Endothelial cell of umbilical vein (primary cell): ENCODE measurements at regions not wholly inside any gene's neighbourhood (a gene's known extent, or its start where the extent isn't known, plus 50 kb on each side); places are given as distances from the start of the nearest gene placed in this dataset.

ENCODE experiments used
- BruUV-seq: library from RNA; stranded (reverse); fragments of 400-500 nt; replicated peaks from 2 replicates; lab custom pipeline; 2021; lab: Mats Ljungman, UMichigan
- CTCF ChIA-PET: fragments of 300-600, 350-600 bp; sonication (Branson Sonifier 250); formaldehyde crosslinking; loops from one replicate; lab custom pipeline; 2021; ENCODE audit warnings: antibody characterized with exemption, inconsistent platforms; lab: Charles Lee
- POLR2A ChIA-PET: fragments of 300-600, 350-600 bp; sonication (Branson Sonifier 250); formaldehyde crosslinking; loops from one replicate; lab custom pipeline; 2021; ENCODE audit warnings: antibody characterized with exemption, inconsistent platforms; lab: Charles Lee
- DNase-seq: peaks from one replicate; pipeline ENCODE4 v3.0.0-alpha.2; 2011; ENCODE audit warnings: low read depth, low spot score
- FAIRE-seq: peaks from 2 replicates; lab custom pipeline; 2011; peaks lifted over from hg19 to GRCh38; lab: Jason Lieb, UNC
- H2AFZ ChIP-seq: 2 replicates; pipeline ENCODE4 v1.6.0; 2012; ENCODE audit warnings: low read depth, low read length, control low read depth, inconsistent platforms
- H3K27ac ChIP-seq: 2 replicates; pipeline ENCODE4 v1.5.1; 2011; ENCODE audit warnings: low read depth, mild to moderate bottlenecking, control low read depth, low read length, moderate library complexity; ENCODE audit not compliant: insufficient read depth
- H3K27me3 ChIP-seq, 2 experiments: 2 replicates each; pipeline versions ENCODE4 v1.6.0 to v1.6.1; 2011; ENCODE audit warnings: low read length in 2 of 2, mixed read lengths in 1 of 2; ENCODE audit not compliant: control insufficient read depth in 2 of 2, insufficient read depth in 2 of 2
- H3K36me3 ChIP-seq, 2 experiments: 2 replicates in 1 of 2; 3 replicates in 1 of 2; pipeline ENCODE4 v1.5.1; 2011; ENCODE audit warnings: low read length in 2 of 2, mild to moderate bottlenecking in 1 of 2, moderate library complexity in 1 of 2; ENCODE audit not compliant: control insufficient read depth in 2 of 2, insufficient read depth in 2 of 2; ENCODE audit errors: extremely low read depth in 1 of 2
- H3K4me1 ChIP-seq: 3 replicates; pipeline ENCODE4 v1.5.1; 2011; ENCODE audit warnings: mild to moderate bottlenecking, low read length; ENCODE audit not compliant: control insufficient read depth, insufficient read depth; ENCODE audit errors: extremely low read depth
- H3K4me2 ChIP-seq: 2 replicates; pipeline ENCODE4 v1.6.1; 2011; ENCODE audit warnings: low read length, control low read depth, mixed read lengths; ENCODE audit not compliant: insufficient read depth
- H3K4me3 ChIP-seq, 3 experiments: fragments of 200-600 bp in 1 of 3; sonication (generic), shearing (Covaris generic) in 1 of 3; replicated peaks in 1 of 3; 2 replicates each; pipeline ENCODE4 v1.5.1; 2011 to 2016; ENCODE audit warnings: control low read depth in 3 of 3, low read length in 3 of 3, mild to moderate bottlenecking in 2 of 3, inconsistent platforms in 1 of 3, low read depth in 1 of 3, moderate library complexity in 1 of 3; ENCODE audit not compliant: insufficient read depth in 1 of 3
- H3K79me2 ChIP-seq: 2 replicates; pipeline ENCODE4 v1.6.0; 2012; ENCODE audit warnings: low read length, inconsistent platforms; ENCODE audit not compliant: control insufficient read depth, insufficient read depth
- H3K9ac ChIP-seq: replicated peaks from 2 replicates; pipeline ENCODE3; 2011; ENCODE audit warnings: low read length, control low read depth; ENCODE audit not compliant: insufficient read depth; ENCODE audit errors: extremely low read depth
- H3K9me1 ChIP-seq: replicated peaks from 3 replicates; pipeline ENCODE4 v1.6.0; 2011; ENCODE audit warnings: mild to moderate bottlenecking, low read length; ENCODE audit not compliant: control insufficient read depth, insufficient read depth; ENCODE audit errors: extremely low read depth
- H3K9me3 ChIP-seq: replicated peaks from 2 replicates; pipeline ENCODE4 v1.5.1; 2012; ENCODE audit warnings: low read length, inconsistent platforms; ENCODE audit not compliant: control insufficient read depth, insufficient read depth
- H4K20me1 ChIP-seq: replicated peaks from 2 replicates; pipeline ENCODE3; 2011; ENCODE audit warnings: mild to moderate bottlenecking, low read length; ENCODE audit not compliant: control insufficient read depth, insufficient read depth; ENCODE audit errors: extremely low read depth
- EZH2 ChIP-seq: IDR thresholded peaks from 2 replicates; pipeline ENCODE4 v1.6.1; 2012; ENCODE audit warnings: borderline replicate concordance, low read depth, mild to moderate bottlenecking, moderate library complexity, low read length, inconsistent platforms; ENCODE audit not compliant: severe bottlenecking
- FOS ChIP-seq: IDR thresholded peaks from 2 replicates; pipeline ENCODE4 v1.6.1; 2011; ENCODE audit warnings: mild to moderate bottlenecking, low read length, moderate library complexity, borderline replicate concordance; ENCODE audit not compliant: insufficient read depth
- GATA2 ChIP-seq: IDR thresholded peaks from 2 replicates; pipeline ENCODE4 v1.7.0; 2011; ENCODE audit warnings: low read depth, mild to moderate bottlenecking, moderate library complexity, mixed read lengths, low read length; ENCODE audit not compliant: insufficient read length, insufficient read depth
- JUN ChIP-seq: IDR thresholded peaks from 2 replicates; pipeline ENCODE4 v1.6.1; 2011; ENCODE audit warnings: borderline replicate concordance, low read depth; ENCODE audit not compliant: insufficient read length, insufficient read depth
- MAX ChIP-seq: IDR thresholded peaks from 2 replicates; pipeline ENCODE4 v1.6.1; 2011; ENCODE audit not compliant: insufficient read depth, insufficient read length
- MYC ChIP-seq: IDR thresholded peaks from one replicate; pipeline ENCODE4 v1.6.1; 2011; ENCODE audit warnings: mild to moderate bottlenecking, low read depth, low read length
- POLR2A ChIP-seq: IDR thresholded peaks from 2 replicates; pipeline ENCODE4 v1.6.1; 2012; ENCODE audit warnings: low read depth, mild to moderate bottlenecking, control low read depth, low read length
- POLR2AphosphoS5 ChIP-seq: IDR thresholded peaks from 2 replicates; pipeline ENCODE4 v1.6.1; 2012; ENCODE audit warnings: low read depth, mild to moderate bottlenecking, control low read depth, low read length, moderate library complexity; ENCODE audit not compliant: insufficient read depth
- dilution Hi-C: fragments of 300-500 bp; cut with MboI; formaldehyde crosslinking; loops from one replicate; pipeline ENCODE4 v1.15.0; 2019; ENCODE audit warnings: low sequenced_read_pairs; ENCODE audit not compliant: extremely low pct_ligation_motif_present
- intact Hi-C: fragments of 100-400 bp; cut with micrococcal nuclease; formaldehyde crosslinking; loops from one replicate; pipeline ENCODE4 v1.10.0; 2022
- TF ChIP-seq, protein P1 (sequence below), 2 donors: IDR thresholded peaks; 1 replicate in 1 of 2; 2 replicates in 1 of 2; pipeline ENCODE4 v1.5.1; 2011; ENCODE audit warnings: low read length in 2 of 2, mild to moderate bottlenecking in 2 of 2, moderate library complexity in 2 of 2, control low read depth in 1 of 2, inconsistent platforms in 1 of 2, low read depth in 1 of 2; ENCODE audit not compliant: insufficient read depth in 1 of 2; ENCODE audit errors: extremely low read depth in 1 of 2

DNA sequence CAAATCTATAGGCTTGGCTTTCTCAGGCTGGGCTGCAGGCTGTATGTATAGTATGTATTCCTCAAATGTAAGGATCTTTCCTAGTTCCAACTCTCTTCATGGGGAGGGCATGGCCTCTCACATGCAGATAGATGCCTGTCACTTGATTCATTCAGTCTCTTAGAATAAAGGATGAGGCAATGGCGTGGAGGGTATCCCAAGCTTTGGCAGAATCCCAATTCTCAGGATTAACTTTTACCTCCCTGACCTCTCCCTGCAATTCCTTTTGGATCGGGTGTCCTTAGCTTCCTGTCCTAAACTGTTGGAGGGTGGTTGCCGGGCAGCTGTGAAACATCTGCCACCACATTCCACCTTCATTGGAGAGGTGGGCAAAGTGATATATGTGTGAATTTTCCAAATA lies 80.3 kb downstream of the INSIG2 start:
- dilution Hi-C loops = no loop called here
- FAIRE-seq (no peak), DNase-seq (no peak)
- H3K4me1 ChIP-seq = no peaks in the 10 kb centered on the region
- no peaks in the 10 kb centered on the region for H4K20me1 ChIP-seq
- no peak overlapping the region for H3K4me2 ChIP-seq
- no peak overlapping the region for H3K4me3 ChIP-seq
- no peak overlapping the region for H3K9ac ChIP-seq
- no peak overlapping the region for H3K27ac ChIP-seq
- no peaks in the 10 kb centered on the region for H3K79me2 ChIP-seq
- no TSS peak for BruUV-seq
- intact Hi-C loops = no loop called here
- no peak for TF ChIP-seq MAX
- no peak for TF ChIP-seq POLR2A
- TF ChIP-seq, protein P1, sequence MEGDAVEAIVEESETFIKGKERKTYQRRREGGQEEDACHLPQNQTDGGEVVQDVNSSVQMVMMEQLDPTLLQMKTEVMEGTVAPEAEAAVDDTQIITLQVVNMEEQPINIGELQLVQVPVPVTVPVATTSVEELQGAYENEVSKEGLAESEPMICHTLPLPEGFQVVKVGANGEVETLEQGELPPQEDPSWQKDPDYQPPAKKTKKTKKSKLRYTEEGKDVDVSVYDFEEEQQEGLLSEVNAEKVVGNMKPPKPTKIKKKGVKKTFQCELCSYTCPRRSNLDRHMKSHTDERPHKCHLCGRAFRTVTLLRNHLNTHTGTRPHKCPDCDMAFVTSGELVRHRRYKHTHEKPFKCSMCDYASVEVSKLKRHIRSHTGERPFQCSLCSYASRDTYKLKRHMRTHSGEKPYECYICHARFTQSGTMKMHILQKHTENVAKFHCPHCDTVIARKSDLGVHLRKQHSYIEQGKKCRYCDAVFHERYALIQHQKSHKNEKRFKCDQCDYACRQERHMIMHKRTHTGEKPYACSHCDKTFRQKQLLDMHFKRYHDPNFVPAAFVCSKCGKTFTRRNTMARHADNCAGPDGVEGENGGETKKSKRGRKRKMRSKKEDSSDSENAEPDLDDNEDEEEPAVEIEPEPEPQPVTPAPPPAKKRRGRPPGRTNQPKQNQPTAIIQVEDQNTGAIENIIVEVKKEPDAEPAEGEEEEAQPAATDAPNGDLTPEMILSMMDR (IDR thresholded peaks at IDR 0.05; ENCODE audit: extremely low read depth in 1 of 2, insufficient read depth in 1 of 2, low read depth in 1 of 2, low read length in 2 of 2) = no peak
- no peak for TF ChIP-seq GATA2
- no peak for TF ChIP-seq EZH2
- no peak for TF ChIP-seq JUN
- TF ChIP-seq MYC = no peak
- no peak for TF ChIP-seq POLR2AphosphoS5
- no peak for TF ChIP-seq FOS
- no peak overlapping the region for H2AFZ ChIP-seq
- CTCF ChIA-PET = interaction anchor here (1.2 kb wide), 1 partner anchor 122 kb away, joined by 10 read pairs; no protein-coding TSS in a partner anchor
- no peaks in the 10 kb centered on the region for H3K36me3 ChIP-seq
- peaks cover 0 to 5% of the 10 kb centered on the region in 2 experiments for H3K27me3 ChIP-seq
- no peaks in the 10 kb centered on the region for H3K9me3 ChIP-seq
- POLR2A ChIA-PET = no interaction called here
- no peaks in the 10 kb centered on the region for H3K9me1 ChIP-seq
